HCEC 1CT (cell line): ENCODE measurements at regions not wholly inside any gene's neighbourhood (a gene's known extent, or its start where the extent isn't known, plus 50 kb on each side); places are given as distances from the start of the nearest gene placed in this dataset.
"Not testable (repeated sequence)": the region's sequence is repeated elsewhere in the genome, so short reads cannot be mapped to it uniquely, and the experiment has no call there.

Experiments used
- DNase-seq: peaks from one replicate; pipeline ENCODE4 v3.0.0-alpha.2; 2017

DNA sequence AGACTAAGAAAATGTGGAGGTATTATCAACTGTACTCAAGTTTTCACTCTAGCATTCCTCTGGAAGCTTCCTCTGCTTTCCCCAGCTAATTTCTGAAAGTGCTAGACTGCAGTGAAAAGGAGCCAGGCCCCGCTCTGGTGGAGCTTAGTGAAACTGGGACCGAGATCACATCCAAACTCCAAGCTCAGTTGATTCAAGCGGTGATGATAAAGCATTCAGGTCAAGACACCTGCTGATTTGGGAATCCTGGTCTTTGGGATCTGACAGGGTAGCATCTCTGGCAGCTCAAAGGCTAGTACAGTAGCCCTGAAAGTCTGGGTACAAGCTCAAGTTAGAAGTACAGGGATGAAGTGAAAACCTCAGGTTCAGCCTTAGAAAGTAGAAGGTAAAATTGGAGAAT is 120.2 kb upstream of the CRIM1 start:
- no peak for DNase-seq

DNA sequence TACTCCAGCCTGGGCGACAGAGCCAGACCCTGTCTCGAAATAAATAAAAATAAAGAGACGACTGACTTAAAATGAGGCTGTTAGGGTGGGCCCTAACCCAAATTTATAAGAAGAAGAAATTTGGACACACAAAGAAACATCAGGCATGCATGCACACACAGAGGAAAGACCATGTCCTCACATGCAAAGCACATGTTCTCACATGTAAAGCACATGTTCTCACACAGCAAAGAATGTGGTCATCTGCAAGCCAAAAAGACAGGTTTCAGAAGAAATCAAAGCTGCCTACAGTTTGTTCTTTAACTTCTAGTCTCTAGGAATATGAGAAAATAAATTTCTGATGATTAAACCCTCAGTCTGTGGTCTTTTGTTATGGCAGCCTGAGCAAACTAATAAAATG is 132.3 kb upstream of the CRIM1 start:
- DNase-seq = no peak

DNA sequence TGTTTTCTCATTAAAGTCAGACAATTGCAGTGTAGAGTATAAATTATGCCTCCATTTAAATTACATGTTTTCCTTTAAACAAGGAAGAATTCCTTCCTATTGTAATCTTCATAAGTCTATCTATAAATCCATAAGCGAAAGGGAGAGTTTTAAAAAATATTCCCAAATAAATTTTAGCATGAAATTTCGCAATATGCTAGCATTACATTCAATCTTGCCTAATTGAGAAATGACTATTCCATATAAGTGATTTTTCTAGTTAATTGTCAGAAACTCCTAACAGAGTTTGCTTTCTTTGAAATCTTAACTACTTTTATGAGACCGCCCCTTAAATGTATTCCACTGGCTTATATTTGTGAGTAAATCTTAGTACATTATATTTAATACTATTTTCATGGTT is 133.1 kb upstream of the CRIM1 start:
- DNase-seq = no peak

- no peak for DNase-seq
Observed at GRCh38 chr2:36214691-36215090, 140.9 kb upstream of the CRIM1 start.

GRCh38 chr2:36203366-36203765 is 152.2 kb upstream of the CRIM1 start:
- no peak for DNase-seq

DNA sequence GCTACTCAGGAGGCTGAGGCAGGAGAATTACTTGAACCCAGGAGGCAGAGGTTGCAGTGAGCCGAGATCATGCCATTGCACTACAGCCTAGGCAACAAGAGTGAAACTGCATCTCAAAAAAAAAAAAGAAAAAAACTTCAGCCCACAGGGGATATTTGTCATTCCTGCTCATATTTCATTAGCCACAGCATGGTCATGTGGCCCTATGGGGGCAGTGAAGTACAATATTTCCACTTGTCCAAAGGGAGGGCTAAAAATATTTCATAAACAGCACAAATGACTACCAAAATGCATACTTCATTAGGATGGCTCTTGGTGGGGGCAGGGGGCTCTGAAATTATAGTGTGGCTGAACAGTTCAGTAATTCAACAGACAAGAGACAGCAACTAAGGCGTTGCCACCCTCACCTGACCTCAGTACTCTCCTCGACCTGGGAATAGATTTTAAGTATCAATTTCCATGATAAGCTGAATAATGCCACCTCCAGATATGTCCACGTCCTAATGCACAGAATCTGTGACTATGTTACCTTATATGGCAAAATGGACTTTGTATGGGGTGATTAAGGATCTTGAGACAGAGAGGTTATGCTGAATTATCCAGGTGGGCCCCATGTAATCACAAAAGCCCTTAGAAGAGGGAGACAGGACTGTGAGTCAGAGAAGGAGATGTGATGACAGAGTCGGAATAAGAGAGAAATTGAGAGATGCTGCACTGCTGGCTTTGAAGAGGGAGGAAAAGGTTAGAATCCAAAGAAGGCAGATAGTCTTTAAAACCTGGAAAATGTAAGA is 158.2 kb upstream of the CRIM1 start:
- no peak for DNase-seq

- DNase-seq = no peak
Observed at GRCh38 chr2:36193680-36194079, 161.9 kb upstream of the CRIM1 start.

DNA sequence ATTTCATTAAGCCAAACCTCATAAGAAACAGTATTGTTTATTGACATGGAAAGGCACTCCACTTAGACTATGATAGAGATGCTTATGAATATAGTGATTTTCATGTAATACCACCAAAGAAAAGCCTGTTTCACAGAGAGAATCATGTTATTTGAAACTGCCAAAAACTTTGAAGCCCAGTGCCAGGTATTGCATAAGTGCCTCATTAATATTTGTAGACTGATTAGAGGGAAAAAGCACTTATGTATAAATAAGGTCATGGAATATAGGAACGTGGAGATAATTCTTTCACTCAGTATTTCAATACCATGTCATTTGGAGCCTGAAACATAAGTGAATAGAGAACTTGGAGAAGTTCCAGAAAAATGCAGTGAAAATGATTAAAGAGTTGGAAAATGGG is 162.6 kb upstream of the CRIM1 start:
- no peak for DNase-seq

- no peak for DNase-seq
Observed at GRCh38 chr2:36190097-36190496, 165.5 kb upstream of the CRIM1 start.

DNA sequence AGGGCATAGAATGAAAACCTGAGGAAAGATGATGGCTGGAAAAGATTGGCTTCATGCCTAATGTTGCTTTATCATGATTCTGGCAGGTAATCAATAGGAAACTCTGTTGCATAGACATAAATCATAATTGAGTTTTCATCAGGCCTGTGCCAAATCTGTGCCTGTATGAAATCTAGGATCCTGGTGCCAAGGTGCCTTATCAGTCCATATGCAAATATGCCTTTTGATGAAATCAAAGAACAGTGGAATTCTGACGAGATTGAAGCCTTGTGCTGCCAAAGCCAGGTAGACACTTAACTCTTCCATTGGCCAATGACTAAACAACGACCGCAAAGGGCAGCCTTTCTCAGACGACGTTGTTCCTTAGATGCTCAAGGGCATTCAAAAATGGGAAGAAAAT is 170.0 kb upstream of the CRIM1 start:
- no peak for DNase-seq

GRCh38 chr2:36184848-36185247 is 170.7 kb upstream of the CRIM1 start:
- no peak for DNase-seq

DNA sequence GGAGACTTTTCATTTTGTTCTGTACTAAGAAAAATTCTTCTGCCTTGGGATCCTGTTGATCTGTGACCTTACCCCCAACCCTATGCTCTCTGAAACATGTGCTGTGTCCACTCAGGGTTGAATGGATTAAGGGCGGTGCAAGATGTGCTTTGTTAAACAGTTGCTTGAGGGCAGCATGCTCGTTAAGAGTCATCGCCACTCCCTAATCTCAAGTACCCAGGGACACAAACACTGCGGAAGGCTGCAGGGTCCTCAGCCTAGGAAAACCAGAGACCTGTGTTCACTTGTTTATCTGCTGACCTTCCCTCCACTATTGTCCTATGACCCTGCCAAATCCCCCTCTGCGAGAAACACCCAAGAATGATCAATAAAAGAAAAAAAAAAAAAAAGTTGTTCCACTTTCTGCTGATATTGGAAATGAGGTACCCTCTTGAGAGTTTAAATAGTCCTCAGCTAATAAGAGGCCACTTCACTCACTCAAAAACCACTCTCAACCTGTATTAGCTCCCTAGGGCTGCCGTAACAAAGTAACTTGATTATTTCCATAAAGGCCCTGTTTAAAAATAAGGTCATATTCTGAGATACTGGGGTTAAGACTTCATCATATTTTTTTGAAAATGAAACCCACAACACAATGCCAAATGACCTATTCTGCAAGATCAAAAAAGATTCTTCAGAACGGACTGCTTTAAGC is 174.6 kb upstream of the CRIM1 start:
- DNase-seq = not testable (repeated sequence)

- DNase-seq = not testable (repeated sequence)
Observed at GRCh38 chr2:36180293-36180692, 175.3 kb upstream of the CRIM1 start.

GRCh38 chr2:36179668-36180269 is 175.8 kb upstream of the CRIM1 start:
- DNase-seq = not testable (repeated sequence)

DNA sequence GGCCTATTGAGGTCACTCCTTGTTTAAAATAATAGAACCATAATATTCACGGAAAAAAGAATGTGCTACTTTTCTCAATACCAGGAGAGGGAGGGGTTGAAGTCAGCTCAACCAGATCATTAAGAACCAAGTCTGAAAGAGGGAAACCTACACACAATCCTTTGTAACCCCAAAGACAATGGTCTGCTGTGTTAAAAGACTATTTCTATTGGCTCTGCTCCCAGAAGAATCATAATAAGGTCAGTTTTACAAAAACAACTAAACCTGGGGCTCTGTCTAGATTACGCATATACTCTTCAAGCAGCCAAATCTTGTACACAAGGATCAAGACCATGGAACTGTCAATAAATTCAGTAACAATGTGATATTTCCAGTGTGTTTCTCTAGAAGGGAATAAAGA is 177.2 kb upstream of the CRIM1 start:
- DNase-seq = no peak

GRCh38 chr2:36177282-36177681 is 178.3 kb upstream of the CRIM1 start:
- no peak for DNase-seq

- no peak for DNase-seq
Observed at GRCh38 chr2:36174920-36175319, 180.7 kb upstream of the CRIM1 start.

DNA sequence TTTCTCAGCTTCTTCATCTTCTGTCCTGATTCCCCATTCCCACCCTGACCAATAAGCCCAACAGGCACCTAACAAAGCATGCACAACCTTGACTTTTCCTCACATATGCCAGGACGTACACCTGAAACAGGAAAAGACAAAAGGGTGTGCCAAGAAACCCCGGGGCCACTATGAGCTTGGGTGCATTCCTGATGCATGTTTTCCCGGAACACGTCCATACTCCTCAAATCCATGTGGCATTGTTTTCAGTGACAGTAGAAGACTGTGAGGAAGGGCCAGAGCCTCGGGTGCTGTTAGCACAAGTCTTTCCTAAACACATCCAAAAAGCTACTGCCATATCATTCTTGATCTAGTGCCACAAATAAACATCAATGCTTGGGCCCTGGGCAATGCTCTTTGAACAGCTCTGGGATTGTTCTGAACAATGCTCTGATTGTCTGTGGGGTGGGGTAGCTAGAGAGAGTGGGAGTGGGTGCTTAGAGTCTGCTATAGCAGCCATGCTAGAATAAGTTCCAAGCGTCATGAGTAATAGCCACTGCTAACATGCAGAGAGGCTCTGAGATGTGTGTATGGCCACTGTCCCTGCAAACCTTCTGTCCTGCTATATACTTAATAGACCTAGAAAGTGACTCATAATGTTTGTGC is 181.7 kb upstream of the CRIM1 start:
- no peak for DNase-seq

- DNase-seq = no peak
Observed at GRCh38 chr2:36172824-36173223, 182.8 kb upstream of the CRIM1 start.

- no peak for DNase-seq
Observed at GRCh38 chr2:36170805-36171204, 184.8 kb upstream of the CRIM1 start.

- DNase-seq = no peak
Observed at GRCh38 chr2:36169843-36170242, 185.7 kb upstream of the CRIM1 start.

DNA sequence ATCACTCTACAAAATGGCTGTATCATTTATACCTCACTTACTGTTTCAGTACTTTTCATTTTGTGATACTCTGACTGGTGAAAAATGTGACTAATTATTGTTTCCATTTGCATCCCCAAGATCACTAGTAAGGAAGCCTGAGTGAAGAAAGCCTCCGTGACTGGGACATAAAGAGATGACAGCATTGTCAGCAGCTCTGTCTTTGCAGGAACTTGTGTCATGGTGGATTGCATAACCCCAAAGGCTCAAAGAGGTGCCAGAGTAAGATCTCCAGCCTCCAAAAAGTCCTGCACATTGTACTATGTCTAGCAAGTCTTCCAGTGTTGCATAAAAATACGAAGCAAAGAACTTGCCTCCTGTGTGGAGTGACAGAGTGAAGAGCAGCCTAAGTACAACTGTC is 187.5 kb upstream of the CRIM1 start:
- no peak for DNase-seq

- DNase-seq = no peak
Observed at GRCh38 chr2:36165132-36165531, 190.4 kb upstream of the CRIM1 start.
